ENCODE measurements at regions not wholly inside any gene's neighbourhood (a gene's known extent, or its start where the extent isn't known, plus 50 kb on each side); places are given as distances from the start of the nearest gene placed in this dataset.
"Not testable (repeated sequence)": the region's sequence is repeated elsewhere in the genome, so short reads cannot be mapped to it uniquely, and the experiment has no call there.

- DNase-seq (ENCODE audit: low spot score in 2 of 2) = no peak
- Histone ChIP-seq H3K27ac (no peak overlapping the region), H3K9me3 (no peaks in the 10 kb centered on the region), H3K36me3 (no peaks in the 10 kb centered on the region), H3K27me3 (no peaks in the 10 kb centered on the region), H3K4me1 (no peaks in the 10 kb centered on the region), H3K4me3 (no peak overlapping the region)
- TF ChIP-seq EP300 (IDR thresholded peaks at IDR 0.05) (no peak), CTCF (IDR thresholded peaks at IDR 0.05) (no peak), POLR2AphosphoS5 (IDR thresholded peaks at IDR 0.05) (no peak), POLR2A (IDR thresholded peaks at IDR 0.05) (no peak)
- 74% methylated on average over 3 of the region's 3 CpGs for WGBS
Measured at GRCh38 chr4:132445386-132445785, 703.7 kb upstream of the PCDH10 start.

GRCh38 chr4:132457987-132458386, 691.1 kb upstream of the PCDH10 start:
- 67% methylated on average over 2 of the region's 9 CpGs for WGBS
- DNase-seq (ENCODE audit: low spot score in 2 of 2) = peak in 1 of 2 donors; percentile 52
- H3K4me3 ChIP-seq = not testable (repeated sequence)

GRCh38 chr4:132479543-132479942, 669.6 kb upstream of the PCDH10 start:
- no peaks in the 10 kb centered on the region for H3K36me3 ChIP-seq
- WGBS = 77% methylated on average over 2 of the region's 2 CpGs
- TF ChIP-seq EP300 (IDR thresholded peaks at IDR 0.05) (no peak), POLR2A (IDR thresholded peaks at IDR 0.05) (no peak), CTCF (IDR thresholded peaks at IDR 0.05) (no peak), POLR2AphosphoS5 (IDR thresholded peaks at IDR 0.05) (no peak)

More at GRCh38 chr4:132457987-132458386, 691.1 kb upstream of the PCDH10 start:
- not testable (repeated sequence) for H3K27ac ChIP-seq, H3K4me1 ChIP-seq, H3K36me3 ChIP-seq, H3K27me3 ChIP-seq, H3K9me3 ChIP-seq

GRCh38 chr4:132488555-132488954, 660.5 kb upstream of the PCDH10 start:
- WGBS = 90% methylated on average over 3 of the region's 3 CpGs
- Histone ChIP-seq H3K4me3 (no peak overlapping the region), H3K9me3 (peaks cover 5% of the 10 kb centered on the region), H3K4me1 (no peaks in the 10 kb centered on the region), H3K36me3 (no peaks in the 10 kb centered on the region), H3K27me3 (no peaks in the 10 kb centered on the region), H3K27ac (no peak overlapping the region)
- no peak for DNase-seq (ENCODE audit: low spot score in 2 of 2)
- TF ChIP-seq POLR2A (IDR thresholded peaks at IDR 0.05) = no peak
- no peak for TF ChIP-seq CTCF (IDR thresholded peaks at IDR 0.05)
- TF ChIP-seq POLR2AphosphoS5 (IDR thresholded peaks at IDR 0.05) = no peak
- TF ChIP-seq EP300 (IDR thresholded peaks at IDR 0.05) = no peak

More at GRCh38 chr4:132479543-132479942, 669.6 kb upstream of the PCDH10 start:
- Histone ChIP-seq H3K4me3 (no peak overlapping the region), H3K9me3 (no peaks in the 10 kb centered on the region), H3K27ac (no peak overlapping the region), H3K4me1 (no peaks in the 10 kb centered on the region), H3K27me3 (no peaks in the 10 kb centered on the region)
- no peak for DNase-seq (ENCODE audit: low spot score in 2 of 2)

- DNase-seq (ENCODE audit: low spot score in 2 of 2) = no peak
- Histone ChIP-seq H3K4me3 (no peak overlapping the region), H3K27ac (no peak overlapping the region), H3K36me3 (no peaks in the 10 kb centered on the region), H3K9me3 (peaks cover under 1% of the 10 kb centered on the region), H3K27me3 (no peaks in the 10 kb centered on the region), H3K4me1 (no peaks in the 10 kb centered on the region)
- TF ChIP-seq POLR2A (IDR thresholded peaks at IDR 0.05) (no peak), POLR2AphosphoS5 (IDR thresholded peaks at IDR 0.05) (no peak), EP300 (IDR thresholded peaks at IDR 0.05) (no peak), CTCF (IDR thresholded peaks at IDR 0.05) (no peak)
Measured at GRCh38 chr4:132493476-132493875, 655.6 kb upstream of the PCDH10 start.

- not testable (repeated sequence) for H3K27ac ChIP-seq; H3K4me1 ChIP-seq; H3K27me3 ChIP-seq; H3K4me3 ChIP-seq; H3K36me3 ChIP-seq; DNase-seq (ENCODE audit: low spot score in 2 of 2); H3K9me3 ChIP-seq
- 72% methylated on average over 9 of the region's 9 CpGs for WGBS
Measured at GRCh38 chr4:132495267-132495812, 653.8 kb upstream of the PCDH10 start.
